MM.1S (cell line): ENCODE measurements at regions not wholly inside any gene's neighbourhood (a gene's known extent, or its start where the extent isn't known, plus 50 kb on each side); places are given as distances from the start of the nearest gene placed in this dataset.

Experiments used
- DNase-seq: peaks from one replicate; pipeline ENCODE4 v3.0.0-alpha.2; 2015
- H2AFZ ChIP-seq: fragments of 300-600 bp; sonication (generic); 2 replicates; pipeline ENCODE4 v1.6.0; 2016; ENCODE audit warnings: antibody characterized with exemption, low read length
- H3F3A ChIP-seq: fragments of 300-600 bp; sonication (generic); 2 replicates; pipeline ENCODE4 v1.6.1; 2016; ENCODE audit warnings: mild to moderate bottlenecking, antibody characterized with exemption, low read length, moderate library complexity, mixed read lengths; ENCODE audit not compliant: insufficient read depth
- H3K27ac ChIP-seq: fragments of 300-600 bp; sonication (generic); 2 replicates; pipeline ENCODE4 v1.5.1; 2016; ENCODE audit warnings: mild to moderate bottlenecking, low read length
- H3K27me3 ChIP-seq: fragments of 300-600 bp; sonication (generic); replicated peaks from 2 replicates; pipeline ENCODE4 v1.6.0; 2016; ENCODE audit warnings: low read length; ENCODE audit not compliant: insufficient read depth
- H3K36me3 ChIP-seq: fragments of 300-600 bp; sonication (generic); replicated peaks from 2 replicates; pipeline ENCODE4 v1.6.1; 2016; ENCODE audit warnings: mild to moderate bottlenecking, low read length, mixed read lengths; ENCODE audit not compliant: insufficient read depth
- H3K4me1 ChIP-seq: fragments of 300-600 bp; sonication (generic); 2 replicates; pipeline ENCODE4 v1.6.1; 2016; ENCODE audit warnings: low read length, mixed read lengths
- H3K4me2 ChIP-seq: fragments of 300-600 bp; sonication (generic); 2 replicates; pipeline ENCODE4 v1.6.0; 2016; ENCODE audit warnings: low read depth, low read length
- H3K4me3 ChIP-seq: fragments of 300-600 bp; sonication (generic); 2 replicates; pipeline ENCODE4 v1.5.1; 2016; ENCODE audit warnings: low read length, mixed read lengths
- H3K79me2 ChIP-seq: fragments of 300-600 bp; sonication (generic); 2 replicates; pipeline ENCODE4 v1.6.1; 2016; ENCODE audit warnings: mixed run types, low read length, mixed read lengths
- H3K9ac ChIP-seq: fragments of 300-600 bp; sonication (generic); 2 replicates; pipeline ENCODE4 v1.6.1; 2016; ENCODE audit warnings: low read length, mixed read lengths
- H3K9me2 ChIP-seq: fragments of 300-600 bp; sonication (generic); replicated peaks from 2 replicates; pipeline ENCODE4 v1.6.1; 2016; ENCODE audit warnings: mild to moderate bottlenecking, low read length, mixed read lengths; ENCODE audit not compliant: insufficient read depth
- H3K9me3 ChIP-seq: fragments of 300-600 bp; sonication (generic); replicated peaks from 2 replicates; pipeline ENCODE4 v1.6.1; 2016; ENCODE audit warnings: mild to moderate bottlenecking, low read length, mixed read lengths; ENCODE audit not compliant: insufficient read depth
- H4K20me1 ChIP-seq: fragments of 300-600 bp; sonication (generic); 2 replicates; pipeline ENCODE4 v1.6.1; 2016; ENCODE audit warnings: mild to moderate bottlenecking, low read length, moderate library complexity, mixed read lengths; ENCODE audit not compliant: insufficient read depth
- CTCF ChIP-seq: fragments of 300-600 bp; sonication (generic); IDR thresholded peaks from 2 replicates; pipeline ENCODE4 v1.5.1; 2016; ENCODE audit warnings: antibody characterized with exemption, low read length, mixed read lengths
- EZH2 ChIP-seq: fragments of 300-600 bp; sonication (generic); optimal IDR thresholded peaks from 2 replicates; pipeline ENCODE3; 2017; ENCODE audit warnings: low read depth, mild to moderate bottlenecking, antibody characterized with exemption, low read length, mixed read lengths
- EZH2phosphoT487 ChIP-seq: fragments of 300-600 bp; sonication (generic); IDR thresholded peaks from 2 replicates; pipeline ENCODE4 v1.6.1; 2018; ENCODE audit warnings: antibody characterized with exemption, low read length

- Histone ChIP-seq H3K4me2 (no peak overlapping the region), H3K9me2 (no peaks in the 10 kb centered on the region), H3K4me1 (no peaks in the 10 kb centered on the region), H3F3A (no peaks in the 10 kb centered on the region), H3K9me3 (no peaks in the 10 kb centered on the region), H3K9ac (no peak overlapping the region), H3K27ac (no peak overlapping the region), H3K27me3 (no peaks in the 10 kb centered on the region), H3K79me2 (no peaks in the 10 kb centered on the region), H2AFZ (no peak overlapping the region), H4K20me1 (no peaks in the 10 kb centered on the region), H3K36me3 (no peaks in the 10 kb centered on the region), H3K4me3 (no peak overlapping the region)
- DNase-seq, result no peak
- TF ChIP-seq EZH2phosphoT487 (no peak), CTCF (no peak), EZH2 (no peak)
Measured at GRCh38 chr7:63113713-63114285, 884.9 kb upstream of the ZNF722 start.

GRCh38 chr7:63114371-63114985 is 884.2 kb upstream of the ZNF722 start:
- Histone ChIP-seq H3F3A (no peaks in the 10 kb centered on the region), H3K4me3 (no peak overlapping the region), H3K9me3 (no peaks in the 10 kb centered on the region), H3K79me2 (no peaks in the 10 kb centered on the region), H2AFZ (no peak overlapping the region), H3K27me3 (no peaks in the 10 kb centered on the region), H3K36me3 (no peaks in the 10 kb centered on the region), H3K9ac (no peak overlapping the region), H3K27ac (no peak overlapping the region), H3K9me2 (no peaks in the 10 kb centered on the region), H4K20me1 (no peaks in the 10 kb centered on the region), H3K4me2 (no peak overlapping the region), H3K4me1 (no peaks in the 10 kb centered on the region)
- TF ChIP-seq EZH2phosphoT487, result no peak
- no peak for TF ChIP-seq EZH2
- no peak for TF ChIP-seq CTCF
- DNase-seq, result no peak
